ENCODE measurements at regions not wholly inside any gene's neighbourhood (a gene's known extent, or its start where the extent isn't known, plus 50 kb on each side); places are given as distances from the start of the nearest gene placed in this dataset.

DNA sequence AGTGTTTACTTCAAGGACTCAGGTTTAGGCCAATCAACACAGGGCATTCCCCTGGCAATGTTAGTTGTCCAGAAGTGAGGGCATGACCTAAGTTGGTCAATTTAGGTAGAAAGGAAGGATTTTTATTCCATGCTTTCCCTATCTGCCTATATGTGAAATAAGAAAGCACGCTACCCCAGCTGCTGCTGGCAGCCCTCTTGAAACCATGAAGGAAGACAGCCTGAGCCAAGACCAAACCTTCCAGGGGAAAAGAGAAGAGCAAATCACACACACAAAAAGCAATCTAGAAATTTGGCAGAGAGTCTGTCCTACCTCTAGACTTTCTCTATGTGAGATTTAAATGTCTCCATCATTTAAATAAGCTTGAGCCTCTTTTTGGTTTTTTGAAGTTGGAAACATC, 387.6 kb downstream of the TNS1 start:
- TF ChIP-seq, protein P1, sequence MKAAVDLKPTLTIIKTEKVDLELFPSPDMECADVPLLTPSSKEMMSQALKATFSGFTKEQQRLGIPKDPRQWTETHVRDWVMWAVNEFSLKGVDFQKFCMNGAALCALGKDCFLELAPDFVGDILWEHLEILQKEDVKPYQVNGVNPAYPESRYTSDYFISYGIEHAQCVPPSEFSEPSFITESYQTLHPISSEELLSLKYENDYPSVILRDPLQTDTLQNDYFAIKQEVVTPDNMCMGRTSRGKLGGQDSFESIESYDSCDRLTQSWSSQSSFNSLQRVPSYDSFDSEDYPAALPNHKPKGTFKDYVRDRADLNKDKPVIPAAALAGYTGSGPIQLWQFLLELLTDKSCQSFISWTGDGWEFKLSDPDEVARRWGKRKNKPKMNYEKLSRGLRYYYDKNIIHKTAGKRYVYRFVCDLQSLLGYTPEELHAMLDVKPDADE (IDR thresholded peaks at IDR 0.05): no peak
- TF ChIP-seq, protein P2, sequence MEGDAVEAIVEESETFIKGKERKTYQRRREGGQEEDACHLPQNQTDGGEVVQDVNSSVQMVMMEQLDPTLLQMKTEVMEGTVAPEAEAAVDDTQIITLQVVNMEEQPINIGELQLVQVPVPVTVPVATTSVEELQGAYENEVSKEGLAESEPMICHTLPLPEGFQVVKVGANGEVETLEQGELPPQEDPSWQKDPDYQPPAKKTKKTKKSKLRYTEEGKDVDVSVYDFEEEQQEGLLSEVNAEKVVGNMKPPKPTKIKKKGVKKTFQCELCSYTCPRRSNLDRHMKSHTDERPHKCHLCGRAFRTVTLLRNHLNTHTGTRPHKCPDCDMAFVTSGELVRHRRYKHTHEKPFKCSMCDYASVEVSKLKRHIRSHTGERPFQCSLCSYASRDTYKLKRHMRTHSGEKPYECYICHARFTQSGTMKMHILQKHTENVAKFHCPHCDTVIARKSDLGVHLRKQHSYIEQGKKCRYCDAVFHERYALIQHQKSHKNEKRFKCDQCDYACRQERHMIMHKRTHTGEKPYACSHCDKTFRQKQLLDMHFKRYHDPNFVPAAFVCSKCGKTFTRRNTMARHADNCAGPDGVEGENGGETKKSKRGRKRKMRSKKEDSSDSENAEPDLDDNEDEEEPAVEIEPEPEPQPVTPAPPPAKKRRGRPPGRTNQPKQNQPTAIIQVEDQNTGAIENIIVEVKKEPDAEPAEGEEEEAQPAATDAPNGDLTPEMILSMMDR (conservative IDR thresholded peaks at IDR 0.05; ENCODE audit: low read depth in 2 of 2): no peak
- TF ChIP-seq, protein P3, sequence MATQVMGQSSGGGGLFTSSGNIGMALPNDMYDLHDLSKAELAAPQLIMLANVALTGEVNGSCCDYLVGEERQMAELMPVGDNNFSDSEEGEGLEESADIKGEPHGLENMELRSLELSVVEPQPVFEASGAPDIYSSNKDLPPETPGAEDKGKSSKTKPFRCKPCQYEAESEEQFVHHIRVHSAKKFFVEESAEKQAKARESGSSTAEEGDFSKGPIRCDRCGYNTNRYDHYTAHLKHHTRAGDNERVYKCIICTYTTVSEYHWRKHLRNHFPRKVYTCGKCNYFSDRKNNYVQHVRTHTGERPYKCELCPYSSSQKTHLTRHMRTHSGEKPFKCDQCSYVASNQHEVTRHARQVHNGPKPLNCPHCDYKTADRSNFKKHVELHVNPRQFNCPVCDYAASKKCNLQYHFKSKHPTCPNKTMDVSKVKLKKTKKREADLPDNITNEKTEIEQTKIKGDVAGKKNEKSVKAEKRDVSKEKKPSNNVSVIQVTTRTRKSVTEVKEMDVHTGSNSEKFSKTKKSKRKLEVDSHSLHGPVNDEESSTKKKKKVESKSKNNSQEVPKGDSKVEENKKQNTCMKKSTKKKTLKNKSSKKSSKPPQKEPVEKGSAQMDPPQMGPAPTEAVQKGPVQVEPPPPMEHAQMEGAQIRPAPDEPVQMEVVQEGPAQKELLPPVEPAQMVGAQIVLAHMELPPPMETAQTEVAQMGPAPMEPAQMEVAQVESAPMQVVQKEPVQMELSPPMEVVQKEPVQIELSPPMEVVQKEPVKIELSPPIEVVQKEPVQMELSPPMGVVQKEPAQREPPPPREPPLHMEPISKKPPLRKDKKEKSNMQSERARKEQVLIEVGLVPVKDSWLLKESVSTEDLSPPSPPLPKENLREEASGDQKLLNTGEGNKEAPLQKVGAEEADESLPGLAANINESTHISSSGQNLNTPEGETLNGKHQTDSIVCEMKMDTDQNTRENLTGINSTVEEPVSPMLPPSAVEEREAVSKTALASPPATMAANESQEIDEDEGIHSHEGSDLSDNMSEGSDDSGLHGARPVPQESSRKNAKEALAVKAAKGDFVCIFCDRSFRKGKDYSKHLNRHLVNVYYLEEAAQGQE (IDR thresholded peaks at IDR 0.05; ENCODE audit: unreplicated experiment): no peak
- no peak for TF ChIP-seq JUNB (IDR thresholded peaks at IDR 0.05; ENCODE audit: unreplicated experiment)
- no peak for TF ChIP-seq EZH2 (IDR thresholded peaks at IDR 0.05; ENCODE audit: low read depth, unreplicated experiment)
- TF ChIP-seq POLR2AphosphoS5 (IDR thresholded peaks at IDR 0.05; ENCODE audit: low read depth): no peak
- TF ChIP-seq EZH2phosphoT487 (IDR thresholded peaks at IDR 0.05; ENCODE audit: unreplicated experiment): no peak
- TF ChIP-seq ZNF114 (CRISPR knock-in tag; IDR thresholded peaks at IDR 0.05): no peak
- no peak for TF ChIP-seq ZNF331 (CRISPR knock-in tag; IDR thresholded peaks at IDR 0.05; ENCODE audit: low read depth)
- no peak for TF ChIP-seq CREB1 (CRISPR knock-in tag; IDR thresholded peaks at IDR 0.05; ENCODE audit: low read depth)
